Fibroblast of pulmonary artery (primary cell): ENCODE measurements at regions not wholly inside any gene's neighbourhood (a gene's known extent, or its start where the extent isn't known, plus 50 kb on each side); places are given as distances from the start of the nearest gene placed in this dataset.

Experiments used
- DNase-seq: peaks from one replicate; pipeline ENCODE4 v3.0.0-alpha.2; 2010; ENCODE audit warnings: low read depth
- H3K4me3 ChIP-seq: replicated peaks from 2 replicates; pipeline ENCODE4 v1.5.1; 2011; ENCODE audit warnings: low read depth, mild to moderate bottlenecking, control low read depth, low read length, moderate library complexity
- TF ChIP-seq, protein P1 (sequence below): IDR thresholded peaks from 2 replicates; pipeline ENCODE4 v1.5.1; 2011; ENCODE audit warnings: mild to moderate bottlenecking, control low read depth, low read length, inconsistent platforms; ENCODE audit errors: missing control alignments

DNA sequence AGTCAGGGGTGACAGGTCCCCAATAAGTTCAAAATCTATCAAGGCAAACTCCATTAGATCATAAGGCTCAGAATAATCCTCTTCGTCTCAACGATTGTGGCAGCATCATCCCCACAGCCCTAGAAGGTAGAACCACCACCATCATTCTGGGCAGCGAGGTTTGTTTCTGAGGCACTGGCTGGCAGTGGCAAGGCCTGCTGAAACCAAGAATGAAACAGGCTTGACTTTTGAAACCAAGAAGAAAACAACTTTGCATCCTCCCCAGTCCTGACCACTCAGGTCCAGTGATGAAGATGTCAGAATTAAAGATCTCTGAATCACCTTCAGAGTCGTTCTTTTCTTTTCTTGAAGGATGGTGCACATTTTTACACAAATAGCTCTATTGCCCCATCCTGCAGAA lies 152.6 kb upstream of the SYT1 start:
- TF ChIP-seq, protein P1, sequence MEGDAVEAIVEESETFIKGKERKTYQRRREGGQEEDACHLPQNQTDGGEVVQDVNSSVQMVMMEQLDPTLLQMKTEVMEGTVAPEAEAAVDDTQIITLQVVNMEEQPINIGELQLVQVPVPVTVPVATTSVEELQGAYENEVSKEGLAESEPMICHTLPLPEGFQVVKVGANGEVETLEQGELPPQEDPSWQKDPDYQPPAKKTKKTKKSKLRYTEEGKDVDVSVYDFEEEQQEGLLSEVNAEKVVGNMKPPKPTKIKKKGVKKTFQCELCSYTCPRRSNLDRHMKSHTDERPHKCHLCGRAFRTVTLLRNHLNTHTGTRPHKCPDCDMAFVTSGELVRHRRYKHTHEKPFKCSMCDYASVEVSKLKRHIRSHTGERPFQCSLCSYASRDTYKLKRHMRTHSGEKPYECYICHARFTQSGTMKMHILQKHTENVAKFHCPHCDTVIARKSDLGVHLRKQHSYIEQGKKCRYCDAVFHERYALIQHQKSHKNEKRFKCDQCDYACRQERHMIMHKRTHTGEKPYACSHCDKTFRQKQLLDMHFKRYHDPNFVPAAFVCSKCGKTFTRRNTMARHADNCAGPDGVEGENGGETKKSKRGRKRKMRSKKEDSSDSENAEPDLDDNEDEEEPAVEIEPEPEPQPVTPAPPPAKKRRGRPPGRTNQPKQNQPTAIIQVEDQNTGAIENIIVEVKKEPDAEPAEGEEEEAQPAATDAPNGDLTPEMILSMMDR: no peak
- no peak for DNase-seq
- H3K4me3 ChIP-seq: no peak overlapping the region

DNA sequence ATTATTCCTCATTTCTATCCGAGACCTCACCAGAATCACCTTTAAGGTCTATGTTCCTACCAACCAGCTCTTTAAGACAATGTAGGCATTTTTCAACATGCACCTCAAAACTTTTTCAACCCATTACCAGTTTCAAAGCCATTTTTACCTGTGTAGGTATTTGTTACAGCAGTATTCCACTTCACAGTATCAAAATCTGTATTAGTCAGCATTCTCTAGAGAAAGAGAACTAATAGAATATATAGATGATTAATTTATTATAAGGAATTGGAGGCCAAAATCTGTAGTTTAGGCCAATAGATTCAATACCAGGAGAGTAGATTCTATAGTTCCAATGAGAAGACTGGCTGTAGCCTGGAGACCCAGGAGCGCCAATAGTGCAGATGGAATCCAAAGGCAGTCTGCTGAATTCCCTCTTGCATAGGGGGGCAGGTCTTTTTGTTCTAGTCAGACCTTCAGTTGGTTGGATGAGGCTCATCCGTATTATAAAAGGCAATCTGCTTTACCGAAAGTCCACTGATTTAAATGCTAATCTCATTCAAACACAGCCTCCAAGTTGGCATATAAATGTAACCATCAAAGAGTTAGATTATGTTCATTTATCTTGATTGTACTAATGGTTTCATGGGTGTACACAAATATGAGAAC lies 151.6 kb upstream of the SYT1 start:
- H3K4me3 ChIP-seq: no peak overlapping the region
- TF ChIP-seq, protein P1: no peak
- DNase-seq: no peak

DNA sequence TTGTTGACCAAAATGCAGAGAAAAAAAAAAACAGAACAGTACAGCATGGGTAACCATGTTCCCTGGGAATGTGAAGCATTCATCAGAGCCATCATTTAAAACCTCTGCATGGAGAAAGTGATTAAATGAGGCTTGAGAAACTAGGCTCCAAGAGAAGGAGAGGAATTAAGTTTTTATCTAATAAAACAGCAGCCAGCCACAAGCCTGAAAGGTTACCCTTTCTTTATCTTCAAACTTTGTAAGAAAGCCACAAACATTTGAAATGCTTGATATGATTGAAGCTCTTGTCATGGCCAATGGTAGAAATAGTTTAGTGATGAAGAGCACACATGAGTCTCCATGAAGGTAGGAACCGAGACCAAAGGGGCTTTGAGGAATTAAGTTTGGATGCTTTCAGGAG lies 144.9 kb upstream of the SYT1 start:
- TF ChIP-seq, protein P1: no peak
- no peak for DNase-seq

DNA sequence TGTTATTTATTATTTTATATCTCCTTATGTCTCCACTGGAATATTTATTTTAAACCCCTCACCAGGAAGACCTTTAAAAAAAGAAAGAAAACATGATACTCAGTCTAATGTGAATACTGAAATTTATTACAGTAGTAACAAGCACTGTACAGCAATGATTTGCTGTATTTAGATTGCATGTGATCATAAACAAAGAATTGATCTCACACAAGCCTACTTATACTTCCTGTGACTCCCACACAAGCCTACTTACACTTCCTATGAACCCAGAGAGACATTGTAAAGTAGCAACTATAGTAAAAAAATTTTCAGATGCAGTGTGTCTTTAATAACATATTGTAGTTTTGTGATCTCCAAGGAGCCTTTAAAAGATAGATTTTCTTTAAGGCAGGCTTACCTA lies 142.7 kb upstream of the SYT1 start:
- TF ChIP-seq, protein P1: no peak
- peak; percentile 25 for DNase-seq

More for the DNA sequence above, 144.9 kb upstream of the SYT1 start:
- H3K4me3 ChIP-seq: no peak overlapping the region

GRCh38 chr12:78725033-78725432 lies 139.5 kb upstream of the SYT1 start:
- no peak for DNase-seq
- TF ChIP-seq, protein P1: no peak
- H3K4me3 ChIP-seq: no peak overlapping the region

More for the DNA sequence above, 142.7 kb upstream of the SYT1 start:
- H3K4me3 ChIP-seq: no peak overlapping the region

GRCh38 chr12:78725951-78726580 lies 138.5 kb upstream of the SYT1 start:
- TF ChIP-seq, protein P1: no peak
- no peak for DNase-seq
- no peak overlapping the region for H3K4me3 ChIP-seq

GRCh38 chr12:78726854-78727253 lies 137.7 kb upstream of the SYT1 start:
- no peak for DNase-seq
- TF ChIP-seq, protein P1: no peak
- no peak overlapping the region for H3K4me3 ChIP-seq
